ENCODE measurements at regions not wholly inside any gene's neighbourhood (a gene's known extent, or its start where the extent isn't known, plus 50 kb on each side); places are given as distances from the start of the nearest gene placed in this dataset.

- Histone ChIP-seq H3K36me3 (ENCODE audit: insufficient read depth, low read length) (no peaks in the 10 kb centered on the region), H3K4me1 (ENCODE audit: control insufficient read depth, insufficient read depth, low read length) (peaks cover 11% of the 10 kb centered on the region), H3K9ac (ENCODE audit: low read depth, low read length) (no peak overlapping the region), H3K4me2 (ENCODE audit: low read length) (no peak overlapping the region), H3K4me3 (ENCODE audit: low read length) (no peak overlapping the region), H3K9me3 (replicated peaks; ENCODE audit: low read length) (no peaks in the 10 kb centered on the region), H3K27me3 (ENCODE audit: control insufficient read depth, insufficient read depth, low read length) (no peaks in the 10 kb centered on the region)
Measured at GRCh38 chr5:167585184-167585583, 706.3 kb upstream of the WWC1 start.

- no peaks in the 10 kb centered on the region for H3K27me3 ChIP-seq (ENCODE audit: control insufficient read depth, insufficient read depth, low read length)
Measured at GRCh38 chr5:167587772-167588437, 703.5 kb upstream of the WWC1 start.

GRCh38 chr5:167592114-167592513 is 699.3 kb upstream of the WWC1 start:
- Histone ChIP-seq H3K9me3 (replicated peaks; ENCODE audit: low read length) (no peaks in the 10 kb centered on the region), H3K4me1 (ENCODE audit: control insufficient read depth, insufficient read depth, low read length) (no peaks in the 10 kb centered on the region), H3K27me3 (ENCODE audit: control insufficient read depth, insufficient read depth, low read length) (no peaks in the 10 kb centered on the region), H3K9ac (ENCODE audit: low read depth, low read length) (no peak overlapping the region), H3K4me3 (ENCODE audit: low read length) (no peak overlapping the region), H3K36me3 (ENCODE audit: insufficient read depth, low read length) (no peaks in the 10 kb centered on the region), H3K4me2 (ENCODE audit: low read length) (no peak overlapping the region)

More at GRCh38 chr5:167587772-167588437, 703.5 kb upstream of the WWC1 start:
- H3K4me2 ChIP-seq (ENCODE audit: low read length): no peak overlapping the region
- no peak overlapping the region for H3K4me3 ChIP-seq (ENCODE audit: low read length)
- no peaks in the 10 kb centered on the region for H3K36me3 ChIP-seq (ENCODE audit: insufficient read depth, low read length)
- H3K9me3 ChIP-seq (replicated peaks; ENCODE audit: low read length): no peaks in the 10 kb centered on the region
- H3K9ac ChIP-seq (ENCODE audit: low read depth, low read length): no peak overlapping the region
- H3K4me1 ChIP-seq (ENCODE audit: control insufficient read depth, insufficient read depth, low read length): peaks cover 5% of the 10 kb centered on the region

GRCh38 chr5:167593329-167594060 is 698.0 kb upstream of the WWC1 start:
- Histone ChIP-seq H3K4me3 (ENCODE audit: low read length) (no peak overlapping the region), H3K9me3 (replicated peaks; ENCODE audit: low read length) (no peaks in the 10 kb centered on the region), H3K4me2 (ENCODE audit: low read length) (no peak overlapping the region), H3K9ac (ENCODE audit: low read depth, low read length) (no peak overlapping the region), H3K27me3 (ENCODE audit: control insufficient read depth, insufficient read depth, low read length) (no peaks in the 10 kb centered on the region), H3K36me3 (ENCODE audit: insufficient read depth, low read length) (no peaks in the 10 kb centered on the region), H3K4me1 (ENCODE audit: control insufficient read depth, insufficient read depth, low read length) (no peaks in the 10 kb centered on the region)

GRCh38 chr5:167594061-167594435 is 697.4 kb upstream of the WWC1 start:
- no peaks in the 10 kb centered on the region for H3K36me3 ChIP-seq (ENCODE audit: insufficient read depth, low read length)
- H3K27me3 ChIP-seq (ENCODE audit: control insufficient read depth, insufficient read depth, low read length): no peaks in the 10 kb centered on the region
- no peaks in the 10 kb centered on the region for H3K9me3 ChIP-seq (replicated peaks; ENCODE audit: low read length)
- no peaks in the 10 kb centered on the region for H3K4me1 ChIP-seq (ENCODE audit: control insufficient read depth, insufficient read depth, low read length)
- H3K4me3 ChIP-seq (ENCODE audit: low read length): no peak overlapping the region
- no peak overlapping the region for H3K4me2 ChIP-seq (ENCODE audit: low read length)
- no peak overlapping the region for H3K9ac ChIP-seq (ENCODE audit: low read depth, low read length)

- no peaks in the 10 kb centered on the region for H3K4me1 ChIP-seq (ENCODE audit: control insufficient read depth, insufficient read depth, low read length)
- H3K9ac ChIP-seq (ENCODE audit: low read depth, low read length): no peak overlapping the region
- H3K9me3 ChIP-seq (replicated peaks; ENCODE audit: low read length): no peaks in the 10 kb centered on the region
- no peaks in the 10 kb centered on the region for H3K27me3 ChIP-seq (ENCODE audit: control insufficient read depth, insufficient read depth, low read length)
- no peaks in the 10 kb centered on the region for H3K36me3 ChIP-seq (ENCODE audit: insufficient read depth, low read length)
- H3K4me3 ChIP-seq (ENCODE audit: low read length): no peak overlapping the region
- no peak overlapping the region for H3K4me2 ChIP-seq (ENCODE audit: low read length)
Measured at GRCh38 chr5:167594750-167595149, 696.7 kb upstream of the WWC1 start.

- Histone ChIP-seq H3K4me2 (ENCODE audit: low read length) (no peak overlapping the region), H3K9me3 (replicated peaks; ENCODE audit: low read length) (no peaks in the 10 kb centered on the region), H3K4me3 (ENCODE audit: low read length) (no peak overlapping the region), H3K4me1 (ENCODE audit: control insufficient read depth, insufficient read depth, low read length) (no peaks in the 10 kb centered on the region), H3K36me3 (ENCODE audit: insufficient read depth, low read length) (no peaks in the 10 kb centered on the region), H3K9ac (ENCODE audit: low read depth, low read length) (no peak overlapping the region), H3K27me3 (ENCODE audit: control insufficient read depth, insufficient read depth, low read length) (no peaks in the 10 kb centered on the region)
Measured at GRCh38 chr5:167595196-167595595, 696.2 kb upstream of the WWC1 start.

- Histone ChIP-seq H3K4me2 (ENCODE audit: low read length) (no peak overlapping the region), H3K36me3 (ENCODE audit: insufficient read depth, low read length) (no peaks in the 10 kb centered on the region), H3K27me3 (ENCODE audit: control insufficient read depth, insufficient read depth, low read length) (no peaks in the 10 kb centered on the region), H3K9me3 (replicated peaks; ENCODE audit: low read length) (no peaks in the 10 kb centered on the region), H3K4me3 (ENCODE audit: low read length) (no peak overlapping the region), H3K9ac (ENCODE audit: low read depth, low read length) (no peak overlapping the region), H3K4me1 (ENCODE audit: control insufficient read depth, insufficient read depth, low read length) (no peaks in the 10 kb centered on the region)
Measured at GRCh38 chr5:167598166-167598565, 693.3 kb upstream of the WWC1 start.

GRCh38 chr5:167602067-167602466 is 689.4 kb upstream of the WWC1 start:
- H3K9ac ChIP-seq (ENCODE audit: low read depth, low read length): no peak overlapping the region
- H3K9me3 ChIP-seq (replicated peaks; ENCODE audit: low read length): no peaks in the 10 kb centered on the region
- H3K4me1 ChIP-seq (ENCODE audit: control insufficient read depth, insufficient read depth, low read length): no peaks in the 10 kb centered on the region
- H3K36me3 ChIP-seq (ENCODE audit: insufficient read depth, low read length): no peaks in the 10 kb centered on the region
- no peak overlapping the region for H3K4me2 ChIP-seq (ENCODE audit: low read length)
- H3K27me3 ChIP-seq (ENCODE audit: control insufficient read depth, insufficient read depth, low read length): no peaks in the 10 kb centered on the region
- H3K4me3 ChIP-seq (ENCODE audit: low read length): no peak overlapping the region

- no peaks in the 10 kb centered on the region for H3K27me3 ChIP-seq (ENCODE audit: control insufficient read depth, insufficient read depth, low read length)
- no peak overlapping the region for H3K4me2 ChIP-seq (ENCODE audit: low read length)
- no peak overlapping the region for H3K4me3 ChIP-seq (ENCODE audit: low read length)
- H3K36me3 ChIP-seq (ENCODE audit: insufficient read depth, low read length): no peaks in the 10 kb centered on the region
- H3K9ac ChIP-seq (ENCODE audit: low read depth, low read length): no peak overlapping the region
- H3K4me1 ChIP-seq (ENCODE audit: control insufficient read depth, insufficient read depth, low read length): no peaks in the 10 kb centered on the region
- no peaks in the 10 kb centered on the region for H3K9me3 ChIP-seq (replicated peaks; ENCODE audit: low read length)
Measured at GRCh38 chr5:167603135-167603534, 688.3 kb upstream of the WWC1 start.

GRCh38 chr5:167608390-167609272 is 682.8 kb upstream of the WWC1 start:
- Histone ChIP-seq H3K36me3 (ENCODE audit: insufficient read depth, low read length) (no peaks in the 10 kb centered on the region), H3K27me3 (ENCODE audit: control insufficient read depth, insufficient read depth, low read length) (no peaks in the 10 kb centered on the region), H3K4me2 (ENCODE audit: low read length) (no peak overlapping the region), H3K4me1 (ENCODE audit: control insufficient read depth, insufficient read depth, low read length) (no peaks in the 10 kb centered on the region), H3K9ac (ENCODE audit: low read depth, low read length) (no peak overlapping the region), H3K4me3 (ENCODE audit: low read length) (no peak overlapping the region), H3K9me3 (replicated peaks; ENCODE audit: low read length) (no peaks in the 10 kb centered on the region)
